ENCODE measurements at regions not wholly inside any gene's neighbourhood (a gene's known extent, or its start where the extent isn't known, plus 50 kb on each side); places are given as distances from the start of the nearest gene placed in this dataset.

- no peak for TF ChIP-seq Cebpa-rat (IDR thresholded peaks at IDR 0.05)
- Histone ChIP-seq H3K27me3 (no peaks in the 10 kb centered on the region), H3K4me1 (peaks cover 12% of the 10 kb centered on the region), H3K27ac (no peak overlapping the region), H3K9ac (no peak overlapping the region), H3K4me2 (peak overlapping the region; percentile 34), H4K20me1 (no peaks in the 10 kb centered on the region), H3K9me3 (no peaks in the 10 kb centered on the region), H3K36me3 (no peaks in the 10 kb centered on the region), H3K4me3 (no peak overlapping the region)
Observed at GRCh38 chr2:33784488-33784887, 185.4 kb upstream of the FAM98A start.

GRCh38 chr2:33782395-33783230 is 183.5 kb upstream of the FAM98A start:
- Histone ChIP-seq H3K27ac (no peak overlapping the region), H3K9ac (no peak overlapping the region), H3K4me1 (peaks cover 12% of the 10 kb centered on the region)

GRCh38 chr2:33777786-33778185 is 178.7 kb upstream of the FAM98A start:
- Histone ChIP-seq H3K27me3 (no peaks in the 10 kb centered on the region), H3K36me3 (no peaks in the 10 kb centered on the region), H4K20me1 (no peaks in the 10 kb centered on the region), H3K4me3 (no peak overlapping the region), H3K9ac (no peak overlapping the region), H3K4me1 (no peaks in the 10 kb centered on the region), H3K9me3 (no peaks in the 10 kb centered on the region), H3K27ac (no peak overlapping the region), H3K4me2 (no peak overlapping the region)
- TF ChIP-seq Cebpa-rat (IDR thresholded peaks at IDR 0.05) = no peak

More at GRCh38 chr2:33782395-33783230, 183.5 kb upstream of the FAM98A start:
- no peaks in the 10 kb centered on the region for H3K27me3 ChIP-seq
- H3K4me2 ChIP-seq = no peak overlapping the region
- no peaks in the 10 kb centered on the region for H3K9me3 ChIP-seq
- no peaks in the 10 kb centered on the region for H4K20me1 ChIP-seq
- no peak overlapping the region for H3K4me3 ChIP-seq
- TF ChIP-seq Cebpa-rat (IDR thresholded peaks at IDR 0.05) = no peak
- H3K36me3 ChIP-seq = no peaks in the 10 kb centered on the region

GRCh38 chr2:33775306-33775705 is 176.2 kb upstream of the FAM98A start:
- no peak overlapping the region for H3K4me3 ChIP-seq
- H3K4me2 ChIP-seq = no peak overlapping the region
- TF ChIP-seq Cebpa-rat (IDR thresholded peaks at IDR 0.05) = no peak
- H3K36me3 ChIP-seq = no peaks in the 10 kb centered on the region
- H3K9me3 ChIP-seq = no peaks in the 10 kb centered on the region
- H3K9ac ChIP-seq = no peak overlapping the region
- H4K20me1 ChIP-seq = no peaks in the 10 kb centered on the region
- no peaks in the 10 kb centered on the region for H3K27me3 ChIP-seq
- no peak overlapping the region for H3K27ac ChIP-seq
- H3K4me1 ChIP-seq = no peaks in the 10 kb centered on the region

- no peaks in the 10 kb centered on the region for H3K27me3 ChIP-seq
- TF ChIP-seq Cebpa-rat (IDR thresholded peaks at IDR 0.05) = no peak
- H3K4me2 ChIP-seq = no peak overlapping the region
- H3K9me3 ChIP-seq = no peaks in the 10 kb centered on the region
- H3K9ac ChIP-seq = no peak overlapping the region
- H3K36me3 ChIP-seq = no peaks in the 10 kb centered on the region
- H4K20me1 ChIP-seq = no peaks in the 10 kb centered on the region
- H3K27ac ChIP-seq = no peak overlapping the region
- no peak overlapping the region for H3K4me3 ChIP-seq
- H3K4me1 ChIP-seq = no peaks in the 10 kb centered on the region
Observed at GRCh38 chr2:33770023-33770422, 170.9 kb upstream of the FAM98A start.

GRCh38 chr2:33766175-33766574 is 167.1 kb upstream of the FAM98A start:
- Histone ChIP-seq H3K4me3 (no peak overlapping the region), H3K9me3 (peaks cover 7% of the 10 kb centered on the region; the same call in 1 of the 2 replicates), H3K4me1 (no peaks in the 10 kb centered on the region), H3K27ac (no peak overlapping the region), H4K20me1 (no peaks in the 10 kb centered on the region), H3K9ac (no peak overlapping the region), H3K4me2 (no peak overlapping the region), H3K27me3 (no peaks in the 10 kb centered on the region), H3K36me3 (no peaks in the 10 kb centered on the region)
- TF ChIP-seq Cebpa-rat (IDR thresholded peaks at IDR 0.05) = no peak

GRCh38 chr2:33765122-33765521 is 166.0 kb upstream of the FAM98A start:
- no peaks in the 10 kb centered on the region for H4K20me1 ChIP-seq
- no peak overlapping the region for H3K4me2 ChIP-seq
- no peaks in the 10 kb centered on the region for H3K36me3 ChIP-seq
- no peak overlapping the region for H3K27ac ChIP-seq
- peaks cover 7% of the 10 kb centered on the region; the same call in 1 of the 2 replicates for H3K9me3 ChIP-seq
- no peak overlapping the region for H3K4me3 ChIP-seq
- no peaks in the 10 kb centered on the region for H3K27me3 ChIP-seq
- H3K4me1 ChIP-seq = no peaks in the 10 kb centered on the region
- no peak for TF ChIP-seq Cebpa-rat (IDR thresholded peaks at IDR 0.05)
- H3K9ac ChIP-seq = no peak overlapping the region

- Histone ChIP-seq H3K4me2 (no peak overlapping the region), H3K9me3 (peaks cover 7% of the 10 kb centered on the region; the same call in 1 of the 2 replicates), H3K36me3 (no peaks in the 10 kb centered on the region), H3K9ac (no peak overlapping the region), H3K27ac (no peak overlapping the region), H4K20me1 (no peaks in the 10 kb centered on the region), H3K27me3 (no peaks in the 10 kb centered on the region), H3K4me1 (no peaks in the 10 kb centered on the region), H3K4me3 (no peak overlapping the region)
- TF ChIP-seq Cebpa-rat (IDR thresholded peaks at IDR 0.05) = no peak
Observed at GRCh38 chr2:33764551-33764950, 165.5 kb upstream of the FAM98A start.

- H3K4me1 ChIP-seq = no peaks in the 10 kb centered on the region
- no peak for TF ChIP-seq Cebpa-rat (IDR thresholded peaks at IDR 0.05)
- no peaks in the 10 kb centered on the region for H3K27me3 ChIP-seq
- H4K20me1 ChIP-seq = no peaks in the 10 kb centered on the region
- no peak overlapping the region for H3K4me3 ChIP-seq
- no peaks in the 10 kb centered on the region for H3K36me3 ChIP-seq
- no peak overlapping the region for H3K9ac ChIP-seq
- no peak overlapping the region for H3K4me2 ChIP-seq
- peaks cover 7% of the 10 kb centered on the region; the same call in 1 of the 2 replicates for H3K9me3 ChIP-seq
- H3K27ac ChIP-seq = no peak overlapping the region
Observed at GRCh38 chr2:33763671-33764310, 164.7 kb upstream of the FAM98A start.

- no peaks in the 10 kb centered on the region for H3K27me3 ChIP-seq
Observed at GRCh38 chr2:33762636-33763035, 163.5 kb upstream of the FAM98A start.

More at GRCh38 chr2:33762636-33763035, 163.5 kb upstream of the FAM98A start:
- H4K20me1 ChIP-seq = no peaks in the 10 kb centered on the region
- TF ChIP-seq Cebpa-rat (IDR thresholded peaks at IDR 0.05) = no peak
- H3K4me2 ChIP-seq = no peak overlapping the region
- H3K9ac ChIP-seq = no peak overlapping the region
- H3K27ac ChIP-seq = no peak overlapping the region
- no peaks in the 10 kb centered on the region for H3K4me1 ChIP-seq
- no peaks in the 10 kb centered on the region for H3K36me3 ChIP-seq
- H3K4me3 ChIP-seq = no peak overlapping the region
- H3K9me3 ChIP-seq = peaks cover 7% of the 10 kb centered on the region; the same call in 1 of the 2 replicates

Data from BLaER1 (cell line).